Body of pancreas (tissue), 4 donors: ENCODE measurements at regions not wholly inside any gene's neighbourhood (a gene's known extent, or its start where the extent isn't known, plus 50 kb on each side); places are given as distances from the start of the nearest gene placed in this dataset.

Experiments
- ATAC-seq: fragments of 150-250 bp; one replicate; pipeline ENCODE4 v1.9.1; 2016
- DNase-seq, 4 donors: peaks; one replicate each; pipeline ENCODE4 v3.0.0-alpha.2; 2019
- H3K27ac ChIP-seq, 4 donors: fragments of 200-600 bp; sonication (generic); 1 replicate in 3 of 4; 2 replicates in 1 of 4; pipeline versions ENCODE4 v1.5.1 to v1.6.1; 2016 to 2019; ENCODE audit warnings: mild to moderate bottlenecking in 1 of 4, mixed read lengths in 1 of 4, moderate library complexity in 1 of 4
- H3K27me3 ChIP-seq, 2 donors: fragments of 200-600 bp; sonication (generic); one replicate each; pipeline ENCODE4 v1.6.0; 2016; ENCODE audit warnings: mild to moderate bottlenecking in 1 of 2
- H3K36me3 ChIP-seq, 2 donors: fragments of 200-600 bp; sonication (generic); replicated peaks in 1 of 2; 2 replicates each; pipeline ENCODE4 v1.5.1; 2016; ENCODE audit warnings: low read depth in 2 of 2; ENCODE audit not compliant: insufficient read depth in 1 of 2
- H3K4me1 ChIP-seq: fragments of 200-600 bp; sonication (generic); one replicate; pipeline ENCODE4 v1.6.0; 2016
- H3K4me3 ChIP-seq, 2 donors: fragments of 200-600 bp; sonication (generic); 1 replicate in 1 of 2; 2 replicates in 1 of 2; pipeline ENCODE4 v1.5.1; 2016 to 2019
- H3K9me3 ChIP-seq, 3 donors: fragments of 200-600 bp; sonication (generic); 1 replicate in 2 of 3; 2 replicates in 1 of 3; pipeline ENCODE4 v1.5.1; 2016
- CTCF ChIP-seq, 7 experiments: fragments of 450-650 bp in 4 of 7; fragments of 200-600 bp in 3 of 7; sonication (generic) in 3 of 7; IDR thresholded peaks; one replicate each; pipeline ENCODE4 v1.5.1; 2016 to 2019; ENCODE audit warnings: antibody characterized with exemption in 7 of 7
- POLR2A ChIP-seq, 3 donors: fragments of 450-650 bp; IDR thresholded peaks; one replicate each; pipeline ENCODE4 v1.6.1; 2016; ENCODE audit warnings: antibody characterized with exemption in 3 of 3, mild to moderate bottlenecking in 2 of 3
- WGBS, 2 donors: methylation state at CpG; one replicate each; pipeline ENCODE4 v1.1.5; 2017; 5-methylcytosine and 5-hydroxymethylcytosine counted together
- intact Hi-C: fragments of 100-400 bp; cut with DNase I; formaldehyde crosslinking; loops from one replicate; pipeline ENCODE4 v1.15.1; 2023

- Histone ChIP-seq H3K4me1 (no peaks in the 10 kb centered on the region), H3K36me3 (no peaks in the 10 kb centered on the region), H3K27ac (no peak overlapping the region), H3K9me3 (no peaks in the 10 kb centered on the region), H3K4me3 (no peak overlapping the region), H3K27me3 (no peaks in the 10 kb centered on the region)
- intact Hi-C loops = no loop called here
- DNase-seq = no peak
- TF ChIP-seq CTCF (IDR thresholded peaks at IDR 0.05) = no peak
- no peak for TF ChIP-seq POLR2A (IDR thresholded peaks at IDR 0.05)
- no peak for ATAC-seq
- 58 to 65% methylated on average over 2 of the region's 2 CpGs for WGBS, 2 donors
These were observed 436.5 kb upstream of the ACVR2A start for GRCh38 chr2:147408357-147408756.

GRCh38 chr2:147405651-147406050 is 439.2 kb upstream of the ACVR2A start:
- TF ChIP-seq CTCF (IDR thresholded peaks at IDR 0.05) = no peak
- no peak for TF ChIP-seq POLR2A (IDR thresholded peaks at IDR 0.05)
- H3K9me3 ChIP-seq = no peaks in the 10 kb centered on the region
- H3K4me3 ChIP-seq = no peak overlapping the region
- ATAC-seq = no peak
- no peaks in the 10 kb centered on the region for H3K36me3 ChIP-seq
- WGBS, 2 donors = 8 to 18% methylated on average over 1 of the region's 1 CpG
- no peaks in the 10 kb centered on the region for H3K4me1 ChIP-seq
- no peak for DNase-seq
- intact Hi-C loops = no loop called here
- no peak overlapping the region for H3K27ac ChIP-seq
- H3K27me3 ChIP-seq = no peaks in the 10 kb centered on the region

GRCh38 chr2:147398996-147399395 is 445.8 kb upstream of the ACVR2A start:
- Histone ChIP-seq H3K4me3 (no peak overlapping the region), H3K4me1 (no peaks in the 10 kb centered on the region), H3K36me3 (no peaks in the 10 kb centered on the region), H3K27me3 (no peaks in the 10 kb centered on the region), H3K27ac (no peak overlapping the region), H3K9me3 (no peaks in the 10 kb centered on the region)
- TF ChIP-seq POLR2A (IDR thresholded peaks at IDR 0.05) (no peak), CTCF (IDR thresholded peaks at IDR 0.05) (no peak)
- 53 to 62% methylated on average over 2 of the region's 2 CpGs for WGBS, 2 donors
- intact Hi-C loops = no loop called here
- no peak for DNase-seq
- no peak for ATAC-seq

- Histone ChIP-seq H3K4me3 (no peak overlapping the region), H3K9me3 (no peaks in the 10 kb centered on the region), H3K27ac (no peak overlapping the region), H3K36me3 (no peaks in the 10 kb centered on the region), H3K27me3 (no peaks in the 10 kb centered on the region), H3K4me1 (no peaks in the 10 kb centered on the region)
- ATAC-seq = no peak
- TF ChIP-seq CTCF (IDR thresholded peaks at IDR 0.05) (no peak), POLR2A (IDR thresholded peaks at IDR 0.05) (no peak)
- 74 to 75% methylated on average over 2 of the region's 2 CpGs for WGBS, 2 donors
- intact Hi-C loops = no loop called here
- no peak for DNase-seq
These were observed 446.5 kb upstream of the ACVR2A start for GRCh38 chr2:147398301-147398700.

GRCh38 chr2:147396890-147397289 is 447.9 kb upstream of the ACVR2A start:
- no peaks in the 10 kb centered on the region for H3K4me1 ChIP-seq
- ATAC-seq (no peak), DNase-seq (no peak)
- H3K27ac ChIP-seq = no peak overlapping the region
- TF ChIP-seq CTCF (IDR thresholded peaks at IDR 0.05) = no peak
- no peak for TF ChIP-seq POLR2A (IDR thresholded peaks at IDR 0.05)
- no peaks in the 10 kb centered on the region for H3K36me3 ChIP-seq
- no peak overlapping the region for H3K4me3 ChIP-seq
- H3K27me3 ChIP-seq = no peaks in the 10 kb centered on the region
- WGBS, 2 donors = 96% methylated on average over 3 of the region's 3 CpGs
- H3K9me3 ChIP-seq = no peaks in the 10 kb centered on the region
- intact Hi-C loops = no loop called here
